ENCODE measurements at regions not wholly inside any gene's neighbourhood (a gene's known extent, or its start where the extent isn't known, plus 50 kb on each side); places are given as distances from the start of the nearest gene placed in this dataset.
"Not testable (repeated sequence)": the region's sequence is repeated elsewhere in the genome, so short reads cannot be mapped to it uniquely, and the experiment has no call there.

DNA sequence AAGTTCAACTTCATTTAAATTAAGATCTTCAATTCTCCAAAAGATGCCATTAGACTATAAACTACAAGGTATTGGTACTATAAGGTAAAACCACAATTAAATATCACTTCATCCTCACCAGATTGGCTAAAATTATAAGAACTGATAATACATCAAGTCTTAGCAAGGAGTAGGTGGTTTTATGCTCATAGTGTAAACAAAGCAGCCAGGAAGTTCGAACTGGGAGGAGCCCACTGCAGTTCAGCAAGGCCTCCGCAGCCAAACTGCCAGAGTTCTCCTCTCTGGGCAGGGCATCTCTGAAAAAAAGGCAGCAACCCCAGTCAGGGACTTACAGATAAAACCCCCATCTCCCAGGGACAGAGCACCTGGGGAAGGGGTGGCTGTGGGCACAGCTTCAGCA lies 91.6 kb upstream of the SETMAR start:
- no peaks in the 10 kb centered on the region for H3K9me3 ChIP-seq (ENCODE audit: control insufficient read depth in 4 of 4, low read length in 3 of 4)
- 67% methylated on average over 2 of the region's 2 CpGs for WGBS
- no peaks in the 10 kb centered on the region for H3K4me1 ChIP-seq (ENCODE audit: control insufficient read depth in 4 of 4, insufficient read depth in 4 of 4, low read length in 3 of 4)
- TF ChIP-seq YY1 (IDR thresholded peaks at IDR 0.05) (no peak), SP1 (IDR thresholded peaks at IDR 0.05) (no peak), NR2F2 (IDR thresholded peaks at IDR 0.05) (no peak)
- TF ChIP-seq, protein P1, sequence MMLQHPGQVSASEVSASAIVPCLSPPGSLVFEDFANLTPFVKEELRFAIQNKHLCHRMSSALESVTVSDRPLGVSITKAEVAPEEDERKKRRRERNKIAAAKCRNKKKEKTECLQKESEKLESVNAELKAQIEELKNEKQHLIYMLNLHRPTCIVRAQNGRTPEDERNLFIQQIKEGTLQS (IDR thresholded peaks at IDR 0.05) = no peak
- TF ChIP-seq, protein P2, sequence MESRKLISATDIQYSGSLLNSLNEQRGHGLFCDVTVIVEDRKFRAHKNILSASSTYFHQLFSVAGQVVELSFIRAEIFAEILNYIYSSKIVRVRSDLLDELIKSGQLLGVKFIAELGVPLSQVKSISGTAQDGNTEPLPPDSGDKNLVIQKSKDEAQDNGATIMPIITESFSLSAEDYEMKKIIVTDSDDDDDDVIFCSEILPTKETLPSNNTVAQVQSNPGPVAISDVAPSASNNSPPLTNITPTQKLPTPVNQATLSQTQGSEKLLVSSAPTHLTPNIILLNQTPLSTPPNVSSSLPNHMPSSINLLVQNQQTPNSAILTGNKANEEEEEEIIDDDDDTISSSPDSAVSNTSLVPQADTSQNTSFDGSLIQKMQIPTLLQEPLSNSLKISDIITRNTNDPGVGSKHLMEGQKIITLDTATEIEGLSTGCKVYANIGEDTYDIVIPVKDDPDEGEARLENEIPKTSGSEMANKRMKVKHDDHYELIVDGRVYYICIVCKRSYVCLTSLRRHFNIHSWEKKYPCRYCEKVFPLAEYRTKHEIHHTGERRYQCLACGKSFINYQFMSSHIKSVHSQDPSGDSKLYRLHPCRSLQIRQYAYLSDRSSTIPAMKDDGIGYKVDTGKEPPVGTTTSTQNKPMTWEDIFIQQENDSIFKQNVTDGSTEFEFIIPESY (IDR thresholded peaks at IDR 0.05) = no peak
- H3K36me3 ChIP-seq (ENCODE audit: control insufficient read depth in 4 of 4, insufficient read depth in 3 of 4, low read depth in 1 of 4, low read length in 3 of 4) = no peaks in the 10 kb centered on the region
- H3K27ac ChIP-seq (ENCODE audit: low read depth in 1 of 2, low read length in 2 of 2) = no peak overlapping the region
- no peak for DNase-seq (ENCODE audit: low spot score)
- H3K27me3 ChIP-seq (ENCODE audit: control insufficient read depth in 4 of 4, insufficient read depth in 4 of 4, low read length in 3 of 4) = no peaks in the 10 kb centered on the region
- no peak overlapping the region for H3K9ac ChIP-seq (ENCODE audit: low read depth in 1 of 2, low read length in 2 of 2)
- H3K4me3 ChIP-seq (ENCODE audit: low read depth in 1 of 3, low read length in 3 of 3) = no peak overlapping the region

DNA sequence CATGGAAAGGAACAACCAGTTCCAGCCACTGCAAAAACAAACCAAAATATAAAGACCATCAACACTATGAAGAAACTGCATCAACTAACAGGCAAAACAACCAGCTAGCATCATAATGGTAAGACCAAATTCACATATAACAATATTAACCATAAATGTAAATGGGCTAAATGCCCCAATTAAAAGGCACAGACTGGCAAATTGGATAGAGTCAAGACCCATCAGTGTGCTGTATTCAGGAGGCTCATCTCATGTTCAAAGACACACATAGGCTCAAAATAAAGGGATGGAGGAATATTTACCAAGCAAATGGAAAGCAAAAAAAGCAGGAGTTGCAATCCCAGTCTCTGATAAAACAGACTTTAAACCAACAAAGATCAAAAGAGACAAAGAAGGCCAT lies 89.7 kb upstream of the SETMAR start:
- H3K27ac ChIP-seq (ENCODE audit: low read depth in 1 of 2, low read length in 2 of 2); H3K4me3 ChIP-seq (ENCODE audit: low read depth in 1 of 3, low read length in 3 of 3); H3K27me3 ChIP-seq (ENCODE audit: control insufficient read depth in 4 of 4, insufficient read depth in 4 of 4, low read length in 3 of 4); H3K4me1 ChIP-seq (ENCODE audit: control insufficient read depth in 4 of 4, insufficient read depth in 4 of 4, low read length in 3 of 4); H3K9ac ChIP-seq (ENCODE audit: low read depth in 1 of 2, low read length in 2 of 2); H3K9me3 ChIP-seq (ENCODE audit: control insufficient read depth in 4 of 4, low read length in 3 of 4); DNase-seq (ENCODE audit: low spot score); H3K36me3 ChIP-seq (ENCODE audit: control insufficient read depth in 4 of 4, insufficient read depth in 3 of 4, low read depth in 1 of 4, low read length in 3 of 4): not testable (repeated sequence)

DNA sequence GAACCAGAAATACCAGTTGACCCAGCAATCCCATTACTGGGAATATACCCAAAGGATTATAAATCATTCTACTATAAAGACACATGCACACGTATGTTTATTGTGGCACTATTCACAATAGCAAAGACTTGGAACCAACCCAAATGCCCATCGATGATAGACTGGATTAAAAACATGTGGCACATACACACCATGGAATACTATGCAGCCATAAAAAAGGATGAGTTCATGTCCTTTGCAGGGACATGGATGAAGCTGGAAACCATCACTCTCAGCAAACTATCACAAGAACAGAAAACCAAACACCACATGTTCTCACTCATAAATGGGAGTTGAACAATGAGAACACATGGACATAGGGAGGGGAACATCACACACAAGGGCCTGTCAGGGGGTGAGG lies 86.2 kb upstream of the SETMAR start:
- not testable (repeated sequence) for H3K27me3 ChIP-seq (ENCODE audit: control insufficient read depth in 4 of 4, insufficient read depth in 4 of 4, low read length in 3 of 4); H3K9me3 ChIP-seq (ENCODE audit: control insufficient read depth in 4 of 4, low read length in 3 of 4); H3K4me3 ChIP-seq (ENCODE audit: low read depth in 1 of 3, low read length in 3 of 3); H3K27ac ChIP-seq (ENCODE audit: low read depth in 1 of 2, low read length in 2 of 2); H3K4me1 ChIP-seq (ENCODE audit: control insufficient read depth in 4 of 4, insufficient read depth in 4 of 4, low read length in 3 of 4); H3K36me3 ChIP-seq (ENCODE audit: control insufficient read depth in 4 of 4, insufficient read depth in 3 of 4, low read depth in 1 of 4, low read length in 3 of 4); DNase-seq (ENCODE audit: low spot score); H3K9ac ChIP-seq (ENCODE audit: low read depth in 1 of 2, low read length in 2 of 2)
- 93% methylated on average over 2 of the region's 2 CpGs for WGBS

DNA sequence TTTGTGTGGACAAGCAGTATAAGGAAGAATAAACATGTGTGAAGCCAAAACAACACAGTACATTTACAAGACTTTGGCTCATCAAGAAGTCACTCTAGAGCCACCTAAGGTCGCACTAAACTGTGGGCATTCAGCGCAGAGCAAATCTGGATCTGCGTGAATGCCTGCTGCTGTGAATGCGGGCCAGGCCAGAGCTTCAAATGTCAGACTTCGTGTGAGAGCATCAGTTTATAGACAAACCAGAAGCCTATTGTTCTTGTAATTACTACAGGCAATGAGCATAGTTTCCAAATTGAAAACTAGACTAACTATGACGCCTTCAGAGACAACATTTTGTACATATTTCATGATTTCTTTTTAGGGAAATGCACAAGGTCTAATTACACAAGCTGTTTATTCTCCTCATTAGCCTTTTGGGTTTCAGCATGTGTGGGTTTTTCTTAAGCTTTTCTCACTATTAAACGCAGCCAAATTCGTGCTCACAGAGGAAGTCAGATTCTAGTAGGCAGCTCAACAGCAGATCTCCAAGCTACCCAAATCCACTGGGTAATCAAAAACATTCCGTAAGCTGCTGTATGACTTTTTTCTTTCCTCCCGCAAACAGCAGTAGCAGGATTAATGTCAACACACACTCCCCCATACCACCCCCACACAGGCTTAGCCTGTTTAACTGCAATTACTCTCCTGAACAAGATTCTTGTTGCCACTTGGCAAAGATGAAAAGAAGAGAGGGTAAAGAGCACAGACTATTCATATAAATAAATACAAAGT lies 84.5 kb upstream of the SETMAR start:
- H3K9ac ChIP-seq (ENCODE audit: low read depth in 1 of 2, low read length in 2 of 2) = no peak overlapping the region
- H3K9me3 ChIP-seq (ENCODE audit: control insufficient read depth in 4 of 4, low read length in 3 of 4) = no peaks in the 10 kb centered on the region
- H3K4me3 ChIP-seq (ENCODE audit: low read depth in 1 of 3, low read length in 3 of 3) = no peak overlapping the region
- H3K27me3 ChIP-seq (ENCODE audit: control insufficient read depth in 4 of 4, insufficient read depth in 4 of 4, low read length in 3 of 4) = no peaks in the 10 kb centered on the region
- 85% methylated on average over 10 of the region's 10 CpGs for WGBS
- no peaks in the 10 kb centered on the region for H3K4me1 ChIP-seq (ENCODE audit: control insufficient read depth in 4 of 4, insufficient read depth in 4 of 4, low read length in 3 of 4)
- no peak for DNase-seq (ENCODE audit: low spot score)
- no peaks in the 10 kb centered on the region for H3K36me3 ChIP-seq (ENCODE audit: control insufficient read depth in 4 of 4, insufficient read depth in 3 of 4, low read depth in 1 of 4, low read length in 3 of 4)
- no peak overlapping the region for H3K27ac ChIP-seq (ENCODE audit: low read depth in 1 of 2, low read length in 2 of 2)
- TF ChIP-seq GABPA (IDR thresholded peaks at IDR 0.05 in 1 of 2, conservative IDR thresholded peaks at IDR 0.05 in 1 of 2) = no peak
- TF ChIP-seq HNF4G (IDR thresholded peaks at IDR 0.05) = no peak
- no peak for TF ChIP-seq FOXA2 (IDR thresholded peaks at IDR 0.05)
- no peak for TF ChIP-seq HNF4A (conservative IDR thresholded peaks at IDR 0.05)
- no peak for TF ChIP-seq YY1 (IDR thresholded peaks at IDR 0.05)
- TF ChIP-seq, protein P3, sequence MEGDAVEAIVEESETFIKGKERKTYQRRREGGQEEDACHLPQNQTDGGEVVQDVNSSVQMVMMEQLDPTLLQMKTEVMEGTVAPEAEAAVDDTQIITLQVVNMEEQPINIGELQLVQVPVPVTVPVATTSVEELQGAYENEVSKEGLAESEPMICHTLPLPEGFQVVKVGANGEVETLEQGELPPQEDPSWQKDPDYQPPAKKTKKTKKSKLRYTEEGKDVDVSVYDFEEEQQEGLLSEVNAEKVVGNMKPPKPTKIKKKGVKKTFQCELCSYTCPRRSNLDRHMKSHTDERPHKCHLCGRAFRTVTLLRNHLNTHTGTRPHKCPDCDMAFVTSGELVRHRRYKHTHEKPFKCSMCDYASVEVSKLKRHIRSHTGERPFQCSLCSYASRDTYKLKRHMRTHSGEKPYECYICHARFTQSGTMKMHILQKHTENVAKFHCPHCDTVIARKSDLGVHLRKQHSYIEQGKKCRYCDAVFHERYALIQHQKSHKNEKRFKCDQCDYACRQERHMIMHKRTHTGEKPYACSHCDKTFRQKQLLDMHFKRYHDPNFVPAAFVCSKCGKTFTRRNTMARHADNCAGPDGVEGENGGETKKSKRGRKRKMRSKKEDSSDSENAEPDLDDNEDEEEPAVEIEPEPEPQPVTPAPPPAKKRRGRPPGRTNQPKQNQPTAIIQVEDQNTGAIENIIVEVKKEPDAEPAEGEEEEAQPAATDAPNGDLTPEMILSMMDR (IDR thresholded peaks at IDR 0.05; ENCODE audit: low read depth, low read length, missing input control) = no peak
- TF ChIP-seq, protein P2 (IDR thresholded peaks at IDR 0.05) = no peak
- TF ChIP-seq, protein P4, sequence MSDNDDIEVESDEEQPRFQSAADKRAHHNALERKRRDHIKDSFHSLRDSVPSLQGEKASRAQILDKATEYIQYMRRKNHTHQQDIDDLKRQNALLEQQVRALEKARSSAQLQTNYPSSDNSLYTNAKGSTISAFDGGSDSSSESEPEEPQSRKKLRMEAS (IDR thresholded peaks at IDR 0.05) = no peak
- no peak for TF ChIP-seq JUND (IDR thresholded peaks at IDR 0.05)
- TF ChIP-seq RAD21 (IDR thresholded peaks at IDR 0.05) = no peak
- no peak for TF ChIP-seq EGR1 (IDR thresholded peaks at IDR 0.05; ENCODE audit: low read depth in 2 of 2)
- TF ChIP-seq, protein P1 (IDR thresholded peaks at IDR 0.05) = no peak
- no peak for TF ChIP-seq RXRA (IDR thresholded peaks at IDR 0.05)
- no peak for TF ChIP-seq SP1 (IDR thresholded peaks at IDR 0.05)
